IPS-18a (cell line): ENCODE measurements at regions not wholly inside any gene's neighbourhood (a gene's known extent, or its start where the extent isn't known, plus 50 kb on each side); places are given as distances from the start of the nearest gene placed in this dataset.

Experiments used
- H3K27ac ChIP-seq: one replicate; pipeline ENCODE4 v1.5.1; 2013; ENCODE audit warnings: low read length
- H3K27me3 ChIP-seq: one replicate; pipeline ENCODE4 v1.6.1; 2013; ENCODE audit warnings: mild to moderate bottlenecking, low read length; ENCODE audit not compliant: control insufficient read depth, insufficient read depth
- H3K36me3 ChIP-seq: one replicate; pipeline ENCODE4 v1.6.1; 2013; ENCODE audit warnings: low read depth, low read length; ENCODE audit not compliant: control insufficient read depth
- H3K4me1 ChIP-seq: one replicate; pipeline ENCODE4 v1.6.1; 2013; ENCODE audit warnings: low read depth, low read length; ENCODE audit not compliant: control insufficient read depth
- H3K4me3 ChIP-seq: one replicate; pipeline ENCODE4 v1.5.1; 2013; ENCODE audit warnings: low read length
- H3K9ac ChIP-seq: one replicate; pipeline ENCODE4 v1.6.1; 2013; ENCODE audit warnings: mild to moderate bottlenecking, low read length, moderate library complexity
- H3K9me3 ChIP-seq: one replicate; pipeline ENCODE4 v1.6.1; 2013; ENCODE audit warnings: low read depth, low read length; ENCODE audit not compliant: control insufficient read depth

- Histone ChIP-seq H3K36me3 (no peaks in the 10 kb centered on the region), H3K4me3 (no peak overlapping the region), H3K27me3 (no peaks in the 10 kb centered on the region), H3K4me1 (no peaks in the 10 kb centered on the region), H3K9ac (no peak overlapping the region), H3K27ac (no peak overlapping the region), H3K9me3 (no peaks in the 10 kb centered on the region)
Observed at GRCh38 chr9:135326633-135327152, 152.9 kb upstream of the PPP1R26 start.

- H3K27me3 ChIP-seq, result no peaks in the 10 kb centered on the region
- no peaks in the 10 kb centered on the region for H3K36me3 ChIP-seq
- H3K4me1 ChIP-seq, result no peaks in the 10 kb centered on the region
- H3K9ac ChIP-seq, result no peak overlapping the region
- no peak overlapping the region for H3K4me3 ChIP-seq
- H3K9me3 ChIP-seq, result no peaks in the 10 kb centered on the region
- H3K27ac ChIP-seq, result no peak overlapping the region
Observed at GRCh38 chr9:135328485-135329417, 150.8 kb upstream of the PPP1R26 start.

- Histone ChIP-seq H3K9ac (no peak overlapping the region), H3K4me3 (no peak overlapping the region), H3K36me3 (no peaks in the 10 kb centered on the region), H3K27me3 (no peaks in the 10 kb centered on the region), H3K4me1 (no peaks in the 10 kb centered on the region), H3K9me3 (no peaks in the 10 kb centered on the region), H3K27ac (no peak overlapping the region)
Observed at GRCh38 chr9:135329571-135330306, 149.8 kb upstream of the PPP1R26 start.

- no peak overlapping the region for H3K27ac ChIP-seq
- no peak overlapping the region for H3K9ac ChIP-seq
- H3K27me3 ChIP-seq, result no peaks in the 10 kb centered on the region
- no peaks in the 10 kb centered on the region for H3K9me3 ChIP-seq
- no peaks in the 10 kb centered on the region for H3K36me3 ChIP-seq
- no peak overlapping the region for H3K4me3 ChIP-seq
- H3K4me1 ChIP-seq, result no peaks in the 10 kb centered on the region
Observed at GRCh38 chr9:135330307-135330631, 149.3 kb upstream of the PPP1R26 start.

GRCh38 chr9:135330685-135331590, 148.6 kb upstream of the PPP1R26 start:
- H3K27ac ChIP-seq, result no peak overlapping the region
- no peaks in the 10 kb centered on the region for H3K9me3 ChIP-seq

GRCh38 chr9:135332516-135332915, 147.1 kb upstream of the PPP1R26 start:
- Histone ChIP-seq H3K4me1 (no peaks in the 10 kb centered on the region), H3K9ac (no peak overlapping the region), H3K27ac (no peak overlapping the region), H3K9me3 (no peaks in the 10 kb centered on the region), H3K27me3 (no peaks in the 10 kb centered on the region), H3K4me3 (no peak overlapping the region), H3K36me3 (no peaks in the 10 kb centered on the region)

More at GRCh38 chr9:135330685-135331590, 148.6 kb upstream of the PPP1R26 start:
- H3K9ac ChIP-seq, result no peak overlapping the region
- no peaks in the 10 kb centered on the region for H3K27me3 ChIP-seq
- no peaks in the 10 kb centered on the region for H3K4me1 ChIP-seq
- H3K4me3 ChIP-seq, result no peak overlapping the region
- no peaks in the 10 kb centered on the region for H3K36me3 ChIP-seq

GRCh38 chr9:135332979-135333748, 146.4 kb upstream of the PPP1R26 start:
- H3K9ac ChIP-seq, result no peak overlapping the region
- no peaks in the 10 kb centered on the region for H3K9me3 ChIP-seq
- no peak overlapping the region for H3K4me3 ChIP-seq
- no peaks in the 10 kb centered on the region for H3K4me1 ChIP-seq
- H3K27me3 ChIP-seq, result no peaks in the 10 kb centered on the region
- no peaks in the 10 kb centered on the region for H3K36me3 ChIP-seq
- no peak overlapping the region for H3K27ac ChIP-seq

- Histone ChIP-seq H3K9me3 (no peaks in the 10 kb centered on the region), H3K4me3 (no peak overlapping the region), H3K9ac (no peak overlapping the region), H3K27ac (no peak overlapping the region), H3K36me3 (no peaks in the 10 kb centered on the region), H3K27me3 (no peaks in the 10 kb centered on the region), H3K4me1 (peaks cover 15% of the 10 kb centered on the region)
Observed at GRCh38 chr9:135334953-135335460, 144.6 kb upstream of the PPP1R26 start.

- Histone ChIP-seq H3K4me3 (no peak overlapping the region), H3K36me3 (no peaks in the 10 kb centered on the region), H3K27me3 (no peaks in the 10 kb centered on the region), H3K27ac (no peak overlapping the region), H3K9me3 (no peaks in the 10 kb centered on the region), H3K9ac (no peak overlapping the region), H3K4me1 (peaks cover 22% of the 10 kb centered on the region)
Observed at GRCh38 chr9:135335691-135336181, 143.8 kb upstream of the PPP1R26 start.

- Histone ChIP-seq H3K36me3 (no peaks in the 10 kb centered on the region), H3K9me3 (no peaks in the 10 kb centered on the region), H3K27me3 (no peaks in the 10 kb centered on the region), H3K4me1 (peaks cover 28% of the 10 kb centered on the region), H3K27ac (no peak overlapping the region), H3K9ac (no peak overlapping the region), H3K4me3 (no peak overlapping the region)
Observed at GRCh38 chr9:135336722-135337527, 142.7 kb upstream of the PPP1R26 start.
